ENCODE measurements at regions not wholly inside any gene's neighbourhood (a gene's known extent, or its start where the extent isn't known, plus 50 kb on each side); places are given as distances from the start of the nearest gene placed in this dataset.

DNA sequence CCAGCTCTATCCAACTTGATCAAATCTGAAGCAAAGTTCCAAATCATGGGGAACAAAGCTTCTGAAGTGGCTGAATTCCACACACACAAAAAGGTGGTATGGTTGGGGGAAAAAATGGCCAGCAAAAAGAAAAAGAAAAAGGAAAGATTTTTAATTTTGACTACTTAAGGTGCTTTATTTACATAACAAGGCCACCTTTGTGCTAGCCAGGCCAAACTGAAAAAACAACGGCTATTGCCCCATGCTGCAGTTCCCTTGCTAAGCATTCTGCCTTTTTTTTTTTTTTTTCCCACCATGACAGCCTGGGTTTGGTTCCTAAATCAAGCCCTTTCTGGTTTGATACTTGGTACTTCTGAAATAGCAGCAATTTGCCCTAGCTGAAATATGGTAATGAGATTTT lies 66.5 kb upstream of the DAZL start:
- ChIA-PET POLR2A (no interaction called here), CTCF (no interaction called here)
- TF ChIP-seq, protein P1, sequence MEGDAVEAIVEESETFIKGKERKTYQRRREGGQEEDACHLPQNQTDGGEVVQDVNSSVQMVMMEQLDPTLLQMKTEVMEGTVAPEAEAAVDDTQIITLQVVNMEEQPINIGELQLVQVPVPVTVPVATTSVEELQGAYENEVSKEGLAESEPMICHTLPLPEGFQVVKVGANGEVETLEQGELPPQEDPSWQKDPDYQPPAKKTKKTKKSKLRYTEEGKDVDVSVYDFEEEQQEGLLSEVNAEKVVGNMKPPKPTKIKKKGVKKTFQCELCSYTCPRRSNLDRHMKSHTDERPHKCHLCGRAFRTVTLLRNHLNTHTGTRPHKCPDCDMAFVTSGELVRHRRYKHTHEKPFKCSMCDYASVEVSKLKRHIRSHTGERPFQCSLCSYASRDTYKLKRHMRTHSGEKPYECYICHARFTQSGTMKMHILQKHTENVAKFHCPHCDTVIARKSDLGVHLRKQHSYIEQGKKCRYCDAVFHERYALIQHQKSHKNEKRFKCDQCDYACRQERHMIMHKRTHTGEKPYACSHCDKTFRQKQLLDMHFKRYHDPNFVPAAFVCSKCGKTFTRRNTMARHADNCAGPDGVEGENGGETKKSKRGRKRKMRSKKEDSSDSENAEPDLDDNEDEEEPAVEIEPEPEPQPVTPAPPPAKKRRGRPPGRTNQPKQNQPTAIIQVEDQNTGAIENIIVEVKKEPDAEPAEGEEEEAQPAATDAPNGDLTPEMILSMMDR (IDR thresholded peaks at IDR 0.05), result no peak
- TF ChIP-seq TCF7L2 (IDR thresholded peaks at IDR 0.05; ENCODE audit: low read depth, low read length) (no peak), POLR2AphosphoS5 (IDR thresholded peaks at IDR 0.05; ENCODE audit: low read depth, low read length) (no peak), SIN3A (IDR thresholded peaks at IDR 0.05; ENCODE audit: borderline replicate concordance, insufficient read depth, low read depth, low read length) (no peak)
- TF ChIP-seq, protein P2, sequence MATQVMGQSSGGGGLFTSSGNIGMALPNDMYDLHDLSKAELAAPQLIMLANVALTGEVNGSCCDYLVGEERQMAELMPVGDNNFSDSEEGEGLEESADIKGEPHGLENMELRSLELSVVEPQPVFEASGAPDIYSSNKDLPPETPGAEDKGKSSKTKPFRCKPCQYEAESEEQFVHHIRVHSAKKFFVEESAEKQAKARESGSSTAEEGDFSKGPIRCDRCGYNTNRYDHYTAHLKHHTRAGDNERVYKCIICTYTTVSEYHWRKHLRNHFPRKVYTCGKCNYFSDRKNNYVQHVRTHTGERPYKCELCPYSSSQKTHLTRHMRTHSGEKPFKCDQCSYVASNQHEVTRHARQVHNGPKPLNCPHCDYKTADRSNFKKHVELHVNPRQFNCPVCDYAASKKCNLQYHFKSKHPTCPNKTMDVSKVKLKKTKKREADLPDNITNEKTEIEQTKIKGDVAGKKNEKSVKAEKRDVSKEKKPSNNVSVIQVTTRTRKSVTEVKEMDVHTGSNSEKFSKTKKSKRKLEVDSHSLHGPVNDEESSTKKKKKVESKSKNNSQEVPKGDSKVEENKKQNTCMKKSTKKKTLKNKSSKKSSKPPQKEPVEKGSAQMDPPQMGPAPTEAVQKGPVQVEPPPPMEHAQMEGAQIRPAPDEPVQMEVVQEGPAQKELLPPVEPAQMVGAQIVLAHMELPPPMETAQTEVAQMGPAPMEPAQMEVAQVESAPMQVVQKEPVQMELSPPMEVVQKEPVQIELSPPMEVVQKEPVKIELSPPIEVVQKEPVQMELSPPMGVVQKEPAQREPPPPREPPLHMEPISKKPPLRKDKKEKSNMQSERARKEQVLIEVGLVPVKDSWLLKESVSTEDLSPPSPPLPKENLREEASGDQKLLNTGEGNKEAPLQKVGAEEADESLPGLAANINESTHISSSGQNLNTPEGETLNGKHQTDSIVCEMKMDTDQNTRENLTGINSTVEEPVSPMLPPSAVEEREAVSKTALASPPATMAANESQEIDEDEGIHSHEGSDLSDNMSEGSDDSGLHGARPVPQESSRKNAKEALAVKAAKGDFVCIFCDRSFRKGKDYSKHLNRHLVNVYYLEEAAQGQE (IDR thresholded peaks at IDR 0.05; ENCODE audit: insufficient read depth in 1 of 2, low read depth in 2 of 2, low read length in 1 of 2), result no peak
- Histone ChIP-seq H3K4me1 (ENCODE audit: control insufficient read depth, insufficient read depth, low read length) (no peaks in the 10 kb centered on the region), H3K9me3 (ENCODE audit: control insufficient read depth, insufficient read depth, low read depth, low read length) (no peaks in the 10 kb centered on the region), H3K27me3 (ENCODE audit: control insufficient read depth, insufficient read depth, low read length) (no peaks in the 10 kb centered on the region), H3K27ac (ENCODE audit: low read length) (no peak overlapping the region), H3K4me3 (ENCODE audit: low read depth in 2 of 2, low read length in 2 of 2) (no peak overlapping the region), H3K36me3 (ENCODE audit: control insufficient read depth, insufficient read depth, low read length) (no peaks in the 10 kb centered on the region)
- DNase-seq (ENCODE audit: low read depth, low spot score) (no peak), ATAC-seq (no peak)
- no TSS peak for BruUV-seq (replicated peaks)
- in situ Hi-C loops (cut with HindIII; ENCODE audit: low pct_unique_long_range_greater_than_20kb, low sequenced_read_pairs), result no loop called here
- intact Hi-C loops (cut with micrococcal nuclease; ENCODE audit: unreplicated experiment), result no loop called here

DNA sequence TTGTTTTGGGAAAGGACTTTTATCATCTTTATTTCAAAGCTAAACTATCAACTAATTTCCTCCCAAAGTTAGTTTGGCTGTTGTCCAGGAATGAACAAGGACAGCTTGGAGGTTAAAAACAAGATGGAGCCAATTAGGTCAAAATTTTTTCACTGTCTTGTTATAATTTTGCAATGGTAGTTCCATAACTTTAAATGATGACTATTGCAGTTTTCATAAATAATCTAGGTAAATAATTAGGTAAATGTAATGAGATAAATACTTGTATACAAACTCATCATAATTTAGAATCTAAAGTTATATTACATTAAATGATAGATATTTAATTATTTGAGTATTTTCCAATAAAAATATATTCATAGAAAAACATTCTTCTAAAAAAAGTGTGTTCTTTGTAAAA lies 68.3 kb upstream of the DAZL start:
- DNase-seq (ENCODE audit: low read depth, low spot score), result no peak
- intact Hi-C loops (cut with micrococcal nuclease; ENCODE audit: unreplicated experiment), result no loop called here
- H3K36me3 ChIP-seq (ENCODE audit: control insufficient read depth, insufficient read depth, low read length), result no peaks in the 10 kb centered on the region
- H3K27ac ChIP-seq (ENCODE audit: low read length), result no peak overlapping the region
- H3K27me3 ChIP-seq (ENCODE audit: control insufficient read depth, insufficient read depth, low read length), result no peaks in the 10 kb centered on the region
- no peaks in the 10 kb centered on the region for H3K9me3 ChIP-seq (ENCODE audit: control insufficient read depth, insufficient read depth, low read depth, low read length)
- H3K4me3 ChIP-seq (ENCODE audit: low read depth in 2 of 2, low read length in 2 of 2), result no peak overlapping the region
- CTCF ChIA-PET, result no interaction called here
- POLR2A ChIA-PET, result no interaction called here
- no peak for ATAC-seq
- TF ChIP-seq, protein P2 (IDR thresholded peaks at IDR 0.05; ENCODE audit: insufficient read depth in 1 of 2, low read depth in 2 of 2, low read length in 1 of 2), result no peak
- TF ChIP-seq TCF7L2 (IDR thresholded peaks at IDR 0.05; ENCODE audit: low read depth, low read length) (no peak), POLR2AphosphoS5 (IDR thresholded peaks at IDR 0.05; ENCODE audit: low read depth, low read length) (no peak), SIN3A (IDR thresholded peaks at IDR 0.05; ENCODE audit: borderline replicate concordance, insufficient read depth, low read depth, low read length) (no peak)
- TF ChIP-seq, protein P1 (IDR thresholded peaks at IDR 0.05), result no peak
- in situ Hi-C loops (cut with HindIII; ENCODE audit: low pct_unique_long_range_greater_than_20kb, low sequenced_read_pairs), result no loop called here
- BruUV-seq (replicated peaks), result no TSS peak
- H3K4me1 ChIP-seq (ENCODE audit: control insufficient read depth, insufficient read depth, low read length), result no peaks in the 10 kb centered on the region

Data from Panc1 (cell line).